OCI-LY7 (cell line): ENCODE measurements at regions not wholly inside any gene's neighbourhood (a gene's known extent, or its start where the extent isn't known, plus 50 kb on each side); places are given as distances from the start of the nearest gene placed in this dataset.

Experiments
- BruUV-seq: library from RNA; stranded (reverse); fragments of 400-500 nt; replicated peaks from 2 replicates; lab custom pipeline; 2021; lab: Mats Ljungman, UMichigan
- CTCF ChIA-PET: fragments of 300-600 bp; sonication (Branson Sonifier 250); formaldehyde crosslinking; loops from one replicate; lab custom pipeline; 2022; ENCODE audit warnings: antibody characterized with exemption; ENCODE audit not compliant: unreplicated experiment; lab: Charles Lee
- POLR2A ChIA-PET: fragments of 300-600 bp; sonication (Branson Sonifier 250); formaldehyde crosslinking; loops from one replicate; lab custom pipeline; 2022; ENCODE audit warnings: antibody characterized with exemption; lab: Charles Lee
- DNase-seq: peaks from one replicate; pipeline ENCODE4 v3.0.0-alpha.2; 2015; ENCODE audit warnings: low spot score
- H2AFZ ChIP-seq: fragments of 200-600 bp; sonication (generic), shearing (Covaris generic); 2 replicates; pipeline ENCODE4 v1.6.1; 2014; ENCODE audit warnings: mild to moderate bottlenecking, antibody characterized with exemption, low read length, moderate library complexity
- H3K27ac ChIP-seq: fragments of 200-600 bp; sonication (generic); 2 replicates; pipeline ENCODE4 v1.5.1; 2014; ENCODE audit warnings: mixed run types, low read depth, mild to moderate bottlenecking, moderate library complexity, low read length, inconsistent platforms; ENCODE audit not compliant: poor library complexity, severe bottlenecking
- H3K36me3 ChIP-seq: fragments of 200-600 bp; sonication (generic); 2 replicates; pipeline ENCODE4 v1.6.1; 2014; ENCODE audit warnings: mild to moderate bottlenecking, antibody characterized with exemption, low read length, moderate library complexity, mixed read lengths; ENCODE audit not compliant: insufficient read depth
- H3K4me1 ChIP-seq: fragments of 200-600 bp; sonication (generic); 2 replicates; pipeline ENCODE4 v1.5.1; 2014; ENCODE audit warnings: mild to moderate bottlenecking, low read length; ENCODE audit not compliant: insufficient read depth, poor library complexity, severe bottlenecking
- H3K4me2 ChIP-seq: fragments of 200-600 bp; sonication (generic); 2 replicates; pipeline ENCODE4 v1.6.1; 2014; ENCODE audit warnings: mild to moderate bottlenecking, low read length
- H3K4me3 ChIP-seq: fragments of 200-600 bp; sonication (generic); 2 replicates; pipeline ENCODE4 v1.5.1; 2014; ENCODE audit warnings: mild to moderate bottlenecking, low read depth, low read length; ENCODE audit not compliant: poor library complexity, severe bottlenecking
- H3K79me2 ChIP-seq: fragments of 200-600 bp; sonication (generic); 2 replicates; pipeline ENCODE4 v1.6.1; 2016; ENCODE audit warnings: low read depth, mild to moderate bottlenecking, low read length, moderate library complexity, mixed read lengths; ENCODE audit not compliant: insufficient read depth
- H3K9me2 ChIP-seq: fragments of 200-600 bp; sonication (generic); 2 replicates; pipeline ENCODE4 v1.6.1; 2016; ENCODE audit warnings: mild to moderate bottlenecking, low read length, mixed read lengths; ENCODE audit not compliant: insufficient read depth
- H3K9me3 ChIP-seq: fragments of 200-600 bp; sonication (generic); 2 replicates; pipeline ENCODE4 v1.6.1; 2014; ENCODE audit warnings: mild to moderate bottlenecking, mixed run types, low read length, mixed read lengths
- H4K20me1 ChIP-seq: fragments of 200-600 bp; sonication (generic); 2 replicates; pipeline ENCODE4 v1.6.1; 2014; ENCODE audit warnings: mild to moderate bottlenecking, antibody characterized with exemption, low read length, moderate library complexity, mixed read lengths; ENCODE audit not compliant: insufficient read depth
- EZH2phosphoT487 ChIP-seq: fragments of 200-600 bp; sonication (generic); IDR thresholded peaks from 2 replicates; pipeline ENCODE4 v1.6.1; 2018; ENCODE audit warnings: low read depth, borderline replicate concordance, mild to moderate bottlenecking, mixed run types, antibody characterized with exemption, low read length, moderate library complexity, mixed read lengths
- intact Hi-C: fragments of 100-400 bp; cut with micrococcal nuclease; formaldehyde crosslinking; loops from one replicate; pipeline ENCODE4 v1.10.0; 2022; ENCODE audit not compliant: unreplicated experiment
- TF ChIP-seq, protein P1 (sequence below): fragments of 200-600 bp; sonication (generic); conservative IDR thresholded peaks from 2 replicates; pipeline ENCODE4 v1.5.1; 2014; ENCODE audit warnings: mild to moderate bottlenecking, antibody characterized with exemption, low read length, moderate library complexity, mixed read lengths

DNA sequence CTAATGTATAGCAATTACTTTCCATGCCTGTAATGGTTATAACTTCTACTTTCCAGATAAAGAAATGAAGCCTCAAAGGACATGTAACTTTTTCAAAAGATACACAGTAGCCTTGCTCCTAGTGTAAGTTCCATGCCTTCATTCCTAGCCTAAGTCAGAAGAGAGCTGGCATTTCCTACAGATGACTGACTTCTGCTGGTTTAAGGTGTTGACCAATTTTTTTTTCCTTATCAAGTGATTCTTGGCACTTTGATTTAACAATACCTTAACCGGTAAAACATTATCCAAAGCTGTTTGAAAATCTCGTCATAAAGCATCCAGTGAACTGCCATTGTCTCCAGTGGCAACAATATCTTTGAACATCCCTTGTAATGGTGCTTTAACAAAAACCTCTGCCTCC is 145.1 kb upstream of the VCX3A start:
- H3K4me3 ChIP-seq, result no peak overlapping the region
- TF ChIP-seq EZH2phosphoT487, result no peak
- TF ChIP-seq, protein P1, sequence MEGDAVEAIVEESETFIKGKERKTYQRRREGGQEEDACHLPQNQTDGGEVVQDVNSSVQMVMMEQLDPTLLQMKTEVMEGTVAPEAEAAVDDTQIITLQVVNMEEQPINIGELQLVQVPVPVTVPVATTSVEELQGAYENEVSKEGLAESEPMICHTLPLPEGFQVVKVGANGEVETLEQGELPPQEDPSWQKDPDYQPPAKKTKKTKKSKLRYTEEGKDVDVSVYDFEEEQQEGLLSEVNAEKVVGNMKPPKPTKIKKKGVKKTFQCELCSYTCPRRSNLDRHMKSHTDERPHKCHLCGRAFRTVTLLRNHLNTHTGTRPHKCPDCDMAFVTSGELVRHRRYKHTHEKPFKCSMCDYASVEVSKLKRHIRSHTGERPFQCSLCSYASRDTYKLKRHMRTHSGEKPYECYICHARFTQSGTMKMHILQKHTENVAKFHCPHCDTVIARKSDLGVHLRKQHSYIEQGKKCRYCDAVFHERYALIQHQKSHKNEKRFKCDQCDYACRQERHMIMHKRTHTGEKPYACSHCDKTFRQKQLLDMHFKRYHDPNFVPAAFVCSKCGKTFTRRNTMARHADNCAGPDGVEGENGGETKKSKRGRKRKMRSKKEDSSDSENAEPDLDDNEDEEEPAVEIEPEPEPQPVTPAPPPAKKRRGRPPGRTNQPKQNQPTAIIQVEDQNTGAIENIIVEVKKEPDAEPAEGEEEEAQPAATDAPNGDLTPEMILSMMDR, result no peak
- H4K20me1 ChIP-seq, result no peaks in the 10 kb centered on the region
- no peak overlapping the region for H2AFZ ChIP-seq
- no peaks in the 10 kb centered on the region for H3K4me1 ChIP-seq
- no peaks in the 10 kb centered on the region for H3K36me3 ChIP-seq
- ChIA-PET POLR2A (no interaction called here), CTCF (no interaction called here)
- no TSS peak for BruUV-seq
- no peak for DNase-seq
- no peaks in the 10 kb centered on the region for H3K79me2 ChIP-seq
- no peak overlapping the region for H3K4me2 ChIP-seq
- H3K9me3 ChIP-seq, result no peaks in the 10 kb centered on the region
- intact Hi-C loops, result no loop called here
- no peak overlapping the region for H3K27ac ChIP-seq
- no peaks in the 10 kb centered on the region for H3K9me2 ChIP-seq

GRCh38 chrX:6679550-6679949 is 144.6 kb upstream of the VCX3A start:
- Histone ChIP-seq H3K4me1 (no peaks in the 10 kb centered on the region), H3K4me2 (no peak overlapping the region), H3K4me3 (no peak overlapping the region), H3K9me2 (no peaks in the 10 kb centered on the region), H3K27ac (no peak overlapping the region), H3K9me3 (no peaks in the 10 kb centered on the region), H2AFZ (no peak overlapping the region), H3K36me3 (no peaks in the 10 kb centered on the region), H3K79me2 (no peaks in the 10 kb centered on the region), H4K20me1 (no peaks in the 10 kb centered on the region)
- DNase-seq, result no peak
- TF ChIP-seq EZH2phosphoT487, result no peak
- TF ChIP-seq, protein P1, result no peak
- ChIA-PET CTCF (no interaction called here), POLR2A (no interaction called here)
- BruUV-seq, result no TSS peak
- intact Hi-C loops, result no loop called here

- Histone ChIP-seq H3K9me3 (no peaks in the 10 kb centered on the region), H2AFZ (no peak overlapping the region), H4K20me1 (no peaks in the 10 kb centered on the region), H3K36me3 (no peaks in the 10 kb centered on the region), H3K4me2 (no peak overlapping the region), H3K27ac (no peak overlapping the region), H3K4me1 (no peaks in the 10 kb centered on the region), H3K79me2 (no peaks in the 10 kb centered on the region), H3K4me3 (no peak overlapping the region), H3K9me2 (no peaks in the 10 kb centered on the region)
- DNase-seq, result no peak
- intact Hi-C loops, result no loop called here
- TF ChIP-seq, protein P1, result no peak
- TF ChIP-seq EZH2phosphoT487, result no peak
- no TSS peak for BruUV-seq
- CTCF ChIA-PET, result interaction anchor here (0.6 kb wide), 1 partner anchor 77 kb away, joined by 3 read pairs; no protein-coding TSS in a partner anchor
- POLR2A ChIA-PET, result interaction anchor here (0.6 to 1.2 kb wide), 2 partner anchors 8 to 15 kb away, joined by 5 to 9 read pairs; no protein-coding TSS in a partner anchor
Measured at GRCh38 chrX:6678313-6678712, 143.4 kb upstream of the VCX3A start.
